NOMO-1 (cell line): ENCODE measurements at regions not wholly inside any gene's neighbourhood (a gene's known extent, or its start where the extent isn't known, plus 50 kb on each side); places are given as distances from the start of the nearest gene placed in this dataset.

Experiments used
- DNase-seq, 2 experiments: peaks; one replicate each; lab custom pipeline; 2025; ENCODE audit not compliant: unreplicated experiment in 2 of 2; lab: John Stamatoyannopoulos, UW

DNA sequence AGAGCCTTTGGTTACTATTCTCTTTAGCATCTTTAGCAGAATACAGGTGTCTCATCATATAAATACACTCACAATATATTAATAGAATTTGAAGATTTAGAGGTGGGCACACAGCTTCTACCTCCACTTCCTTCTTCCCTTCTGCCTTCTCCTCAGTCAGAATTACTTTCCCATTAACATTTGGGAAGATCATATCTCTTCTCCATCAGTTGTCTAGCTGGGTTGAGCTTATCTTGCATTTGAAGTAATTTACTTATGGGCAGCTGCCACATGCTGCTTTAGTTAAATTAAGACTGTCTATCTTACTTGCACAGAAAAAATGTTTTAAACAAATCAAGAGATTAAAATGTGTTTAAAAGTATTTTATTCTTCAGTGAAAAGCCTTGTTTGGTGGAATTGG is 110.1 kb upstream of the ASIC2 start:
- DNase-seq, result no peak

GRCh38 chr17:33404070-33404819 is 111.2 kb upstream of the ASIC2 start:
- DNase-seq, result no peak

- peak; percentile 80 to 93 for DNase-seq
Observed at GRCh38 chr17:33416131-33416530, 123.0 kb upstream of the ASIC2 start.

GRCh38 chr17:33421933-33422332 is 128.8 kb upstream of the ASIC2 start:
- no peak for DNase-seq

GRCh38 chr17:33433581-33433980 is 140.5 kb upstream of the ASIC2 start:
- no peak for DNase-seq

- no peak for DNase-seq
Observed at GRCh38 chr17:33434841-33435240, 141.7 kb upstream of the ASIC2 start.

GRCh38 chr17:33435721-33436301 is 142.7 kb upstream of the ASIC2 start:
- no peak for DNase-seq

DNA sequence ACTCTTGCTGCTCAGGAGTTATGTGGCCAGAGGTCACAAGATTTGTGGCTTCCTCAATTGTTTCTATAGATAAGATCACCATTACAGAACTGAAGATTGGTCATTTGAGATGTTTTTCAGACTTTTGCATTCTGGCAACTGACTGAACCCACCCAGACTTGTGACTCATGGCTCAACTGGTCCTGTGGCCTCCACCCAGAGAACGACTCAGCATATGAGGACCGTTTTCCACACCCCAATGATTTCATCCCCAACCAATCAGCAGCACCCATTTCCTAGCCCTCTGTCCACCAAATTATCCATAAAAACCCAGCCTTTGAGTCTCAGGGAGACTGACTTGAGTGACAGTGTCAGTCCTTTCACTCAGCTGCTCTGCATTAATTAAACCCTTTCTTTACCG is 143.2 kb upstream of the ASIC2 start:
- DNase-seq, result peak in 1 of 2 experiments; percentile 61

GRCh38 chr17:33438139-33438538 is 145.0 kb upstream of the ASIC2 start:
- peak; percentile 73 to 87 for DNase-seq

- DNase-seq, result no peak
Observed at GRCh38 chr17:33438578-33438977, 145.5 kb upstream of the ASIC2 start.

DNA sequence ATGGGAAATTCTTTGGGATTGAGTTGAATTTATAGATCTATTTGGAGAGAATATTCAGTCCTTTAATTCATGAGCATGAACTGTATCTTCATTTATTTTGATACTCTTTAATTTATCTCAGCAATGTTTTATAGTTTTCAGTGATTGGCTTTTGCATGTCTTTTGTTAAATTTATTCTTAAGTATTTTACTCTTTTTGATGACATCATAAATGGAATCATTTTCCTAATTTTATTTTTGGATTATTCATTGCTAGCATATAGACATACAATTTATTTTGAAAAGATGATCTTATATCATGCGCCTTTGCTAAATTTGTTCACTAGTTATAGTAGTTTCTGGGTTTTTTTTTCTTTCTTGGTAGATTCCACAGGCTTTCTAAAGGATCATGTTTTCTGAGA is 149.2 kb upstream of the ASIC2 start:
- DNase-seq, result no peak

- DNase-seq, result no peak
Observed at GRCh38 chr17:33444731-33445130, 151.6 kb upstream of the ASIC2 start.

DNA sequence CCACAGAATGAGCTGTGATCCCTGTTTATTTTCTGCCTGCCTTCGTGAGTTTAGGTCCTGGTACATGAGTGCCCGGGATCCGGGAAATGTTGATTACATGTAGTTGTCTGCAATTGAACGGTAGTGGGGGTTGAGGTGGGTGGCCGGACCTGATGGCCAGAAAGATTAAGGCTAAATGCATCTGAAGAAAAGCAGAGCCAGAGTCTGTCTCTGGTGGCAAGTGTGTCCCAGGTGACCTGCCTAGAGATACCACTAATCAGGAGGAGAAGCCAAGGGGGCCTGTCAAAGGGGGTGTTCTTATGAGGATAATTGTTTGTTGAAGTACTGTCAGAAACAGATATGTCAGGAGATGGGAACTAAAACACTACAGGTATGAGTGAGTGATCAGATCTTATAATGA is 154.0 kb upstream of the ASIC2 start:
- no peak for DNase-seq

GRCh38 chr17:33451221-33451620 is 158.1 kb upstream of the ASIC2 start:
- no peak for DNase-seq

DNA sequence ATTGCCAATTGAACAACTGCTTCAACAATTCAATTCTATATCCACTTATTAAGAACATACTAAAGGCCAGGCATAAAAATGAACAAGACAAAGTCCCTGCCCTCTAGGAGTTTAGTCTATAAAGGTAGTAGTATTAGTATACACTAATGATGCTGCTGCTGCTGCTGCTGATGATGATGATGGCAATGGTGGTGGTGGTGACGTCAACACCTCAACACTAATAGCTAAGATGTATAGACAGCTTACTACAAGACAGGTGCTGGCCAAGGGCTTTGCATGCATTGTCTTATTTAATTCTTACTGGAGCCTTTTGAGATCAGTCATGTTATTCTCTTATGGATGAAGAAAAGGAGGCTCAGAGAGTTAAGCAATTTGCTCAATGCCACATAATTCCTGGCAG is 164.4 kb upstream of the ASIC2 start:
- DNase-seq, result no peak

DNA sequence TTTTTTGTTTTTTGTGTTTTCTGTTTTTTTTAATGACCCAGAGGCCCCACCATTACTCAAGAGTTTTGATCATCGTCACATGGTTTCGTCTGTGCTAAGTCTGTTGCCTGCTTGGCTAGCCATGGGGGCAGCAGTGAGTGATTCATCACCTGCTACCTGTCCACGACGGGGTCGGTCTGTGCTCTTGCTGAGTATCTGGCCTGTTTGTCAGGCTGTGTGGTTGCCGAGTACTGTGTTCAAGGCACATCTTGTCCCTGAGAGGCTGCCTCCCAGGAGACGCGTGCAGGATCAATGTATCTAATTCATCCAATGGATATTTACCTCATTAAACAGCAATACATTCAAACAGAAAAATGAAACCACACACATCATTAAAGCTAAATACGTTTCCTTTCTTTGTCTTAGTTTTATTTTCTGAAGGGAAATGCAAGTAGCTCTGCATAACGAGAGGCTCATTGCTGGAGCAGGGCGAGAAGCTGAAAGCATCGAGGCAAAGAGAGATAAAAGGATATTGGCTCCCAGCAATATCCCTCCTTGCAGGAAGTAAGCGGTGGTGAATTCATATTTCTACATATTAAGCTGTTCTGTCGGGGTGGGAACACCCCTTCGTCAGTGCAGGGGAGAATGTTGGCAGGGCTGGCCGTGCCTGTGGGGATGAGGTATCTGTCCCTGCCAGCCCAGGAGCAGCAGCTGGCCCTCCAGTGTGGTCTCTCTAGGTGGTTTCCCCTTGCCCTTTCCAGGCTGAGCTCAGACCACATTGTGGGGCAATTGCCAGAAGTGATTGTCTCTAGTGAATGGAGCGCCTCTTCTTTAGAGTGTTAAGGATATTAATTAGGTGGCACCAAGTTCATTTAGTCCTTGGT is 166.2 kb upstream of the ASIC2 start:
- DNase-seq, result no peak

DNA sequence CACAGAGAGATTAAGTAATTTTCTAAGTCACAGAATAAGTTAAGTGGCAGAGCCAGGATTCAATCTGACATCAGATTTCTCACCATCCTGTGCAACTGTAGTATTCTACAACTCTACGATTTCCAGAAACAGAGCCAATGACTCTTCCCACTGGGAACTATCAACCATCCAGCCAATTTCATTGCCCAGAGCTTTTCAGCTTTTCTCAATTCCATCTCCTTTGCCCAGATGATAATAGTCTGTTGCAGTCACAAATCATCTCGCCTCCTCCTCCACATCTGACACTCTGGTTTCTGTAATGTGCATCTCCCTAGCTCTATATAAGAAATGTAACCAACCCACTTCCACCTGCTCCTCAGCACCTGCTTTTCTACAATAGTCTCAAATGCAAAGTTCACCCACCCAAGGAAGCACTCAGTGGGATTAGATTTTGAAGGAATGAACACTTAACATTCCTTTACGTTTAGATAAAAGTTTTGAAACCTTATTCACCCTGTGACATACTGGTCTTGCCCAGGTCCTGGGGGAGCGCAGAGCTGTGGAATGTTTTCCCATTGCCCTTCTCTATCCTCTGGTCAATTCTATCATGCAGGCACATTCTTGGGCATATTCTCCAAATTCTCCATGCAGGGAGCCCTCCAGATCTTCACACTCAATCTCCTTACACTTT is 167.8 kb upstream of the ASIC2 start:
- DNase-seq, result no peak

GRCh38 chr17:33463887-33464286 is 170.8 kb upstream of the ASIC2 start:
- no peak for DNase-seq

DNA sequence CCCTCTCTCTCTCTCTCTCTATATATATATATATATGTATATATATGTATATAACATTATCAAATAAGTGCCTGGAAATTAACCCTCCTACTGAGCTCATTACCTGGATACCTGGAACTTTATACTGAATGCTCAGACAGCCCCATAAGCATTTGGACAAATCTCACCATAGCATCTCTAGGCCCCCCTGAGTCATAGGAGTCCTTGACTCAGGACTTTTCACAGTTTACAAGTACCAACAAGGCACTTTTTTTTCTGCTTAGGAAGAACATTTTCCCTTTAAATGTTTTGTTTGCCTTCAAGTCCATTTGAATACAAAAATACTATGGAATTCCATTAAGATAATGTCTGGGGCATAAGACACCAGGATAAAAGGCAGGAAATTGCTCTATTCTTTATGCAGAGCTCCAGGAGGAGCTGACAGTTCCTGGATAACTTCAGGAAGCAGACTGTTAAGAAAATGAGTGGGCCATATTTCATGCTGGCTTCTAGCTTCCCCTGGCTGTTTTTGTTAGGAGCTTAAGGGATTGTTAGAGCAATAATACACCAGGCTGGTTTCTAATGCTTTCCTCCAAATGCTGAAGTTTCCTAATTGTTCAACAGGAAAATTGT is 171.7 kb upstream of the ASIC2 start:
- no peak for DNase-seq

GRCh38 chr17:33469421-33469820 is 176.3 kb upstream of the ASIC2 start:
- DNase-seq, result no peak

GRCh38 chr17:33469911-33470310 is 176.8 kb upstream of the ASIC2 start:
- DNase-seq, result no peak
